ENCODE measurements at regions not wholly inside any gene's neighbourhood (a gene's known extent, or its start where the extent isn't known, plus 50 kb on each side); places are given as distances from the start of the nearest gene placed in this dataset.
"Not testable (repeated sequence)": the region's sequence is repeated elsewhere in the genome, so short reads cannot be mapped to it uniquely, and the experiment has no call there.

DNA sequence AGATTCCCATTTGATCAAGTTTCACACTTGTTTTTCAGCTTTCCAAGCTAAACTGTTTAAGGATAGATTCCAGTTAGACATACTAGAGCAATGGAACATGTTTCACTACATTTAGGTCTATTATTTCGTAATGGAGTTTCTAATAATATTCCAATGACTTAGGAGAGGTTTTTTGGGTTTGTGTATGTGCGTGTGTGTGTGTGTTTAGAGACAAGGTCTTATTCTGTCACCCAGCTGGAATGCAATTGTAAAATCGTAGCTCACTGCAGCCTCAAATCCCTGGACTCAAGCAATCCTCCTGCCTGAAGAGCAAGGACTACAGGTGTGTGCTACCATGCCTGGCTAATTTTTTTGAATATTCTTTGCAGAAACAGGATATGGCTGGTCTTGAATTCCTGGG is 426.3 kb downstream of the ZFHX3 start:
- no peaks in the 10 kb centered on the region for H3K9me3 ChIP-seq
- H3K27me3 ChIP-seq, result no peaks in the 10 kb centered on the region
- H3K36me3 ChIP-seq, result no peaks in the 10 kb centered on the region
- DNase-seq, result no peak
- H3K4me3 ChIP-seq, result no peak overlapping the region

GRCh38 chr16:72620853-72621252 is 427.1 kb downstream of the ZFHX3 start:
- H3K4me3 ChIP-seq, result no peak overlapping the region

GRCh38 chr16:72620348-72620747 is 427.6 kb downstream of the ZFHX3 start:
- H3K9me3 ChIP-seq, result no peaks in the 10 kb centered on the region
- no peaks in the 10 kb centered on the region for H3K36me3 ChIP-seq
- DNase-seq, result no peak

More at GRCh38 chr16:72620853-72621252, 427.1 kb downstream of the ZFHX3 start:
- Histone ChIP-seq H3K36me3 (no peaks in the 10 kb centered on the region), H3K9me3 (no peaks in the 10 kb centered on the region), H3K27me3 (no peaks in the 10 kb centered on the region)
- no peak for DNase-seq

DNA sequence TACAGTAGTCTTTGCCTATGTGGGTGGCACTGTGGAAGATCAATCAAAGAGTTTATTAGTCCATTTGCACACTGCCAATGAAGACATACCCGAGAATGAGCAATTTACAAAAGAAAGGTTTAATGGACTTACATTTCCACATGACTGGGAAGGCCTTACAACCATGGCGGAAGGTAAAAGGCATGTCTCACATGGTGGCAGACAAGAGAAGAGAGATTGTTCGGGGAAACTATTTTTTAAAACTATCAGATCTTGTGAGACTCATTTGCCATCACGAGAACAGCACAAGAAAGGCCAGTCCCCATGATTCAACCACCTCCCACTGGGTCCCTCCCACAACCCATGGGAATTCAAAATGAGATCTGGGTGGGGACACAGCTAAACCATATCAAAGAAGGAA is 432.1 kb downstream of the ZFHX3 start:
- no peak for DNase-seq
- Histone ChIP-seq H3K27me3 (no peaks in the 10 kb centered on the region), H3K9me3 (no peaks in the 10 kb centered on the region), H3K4me3 (no peak overlapping the region), H3K36me3 (no peaks in the 10 kb centered on the region)

More at GRCh38 chr16:72620348-72620747, 427.6 kb downstream of the ZFHX3 start:
- H3K4me3 ChIP-seq, result no peak overlapping the region
- no peaks in the 10 kb centered on the region for H3K27me3 ChIP-seq

- Histone ChIP-seq H3K9me3 (no peaks in the 10 kb centered on the region), H3K36me3 (no peaks in the 10 kb centered on the region), H3K4me3 (no peak overlapping the region), H3K27me3 (no peaks in the 10 kb centered on the region)
- no peak for DNase-seq
Observed at GRCh38 chr16:72612718-72613117, 435.2 kb downstream of the ZFHX3 start.

DNA sequence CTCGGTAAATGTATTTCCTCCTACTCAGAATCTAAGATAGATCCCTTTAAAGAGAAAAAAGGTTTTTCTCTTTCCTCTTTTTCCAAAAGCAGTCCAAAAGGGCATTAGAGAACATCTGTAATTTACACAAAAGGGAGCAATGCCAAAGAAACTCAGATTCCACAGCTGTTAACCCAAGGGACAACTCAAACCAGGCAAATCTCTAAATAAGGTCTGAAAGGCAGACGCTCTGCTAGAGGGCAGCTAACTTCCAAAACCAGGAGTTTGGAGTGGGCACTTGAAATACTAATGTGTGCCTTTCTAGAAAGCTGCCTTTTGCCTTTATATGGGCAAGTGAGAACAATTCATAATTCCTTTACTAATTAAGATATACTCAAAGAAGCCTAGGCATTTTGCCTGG is 435.7 kb downstream of the ZFHX3 start:
- no peaks in the 10 kb centered on the region for H3K27me3 ChIP-seq
- H3K36me3 ChIP-seq, result no peaks in the 10 kb centered on the region
- H3K4me3 ChIP-seq, result no peak overlapping the region
- no peaks in the 10 kb centered on the region for H3K9me3 ChIP-seq
- DNase-seq, result no peak

DNA sequence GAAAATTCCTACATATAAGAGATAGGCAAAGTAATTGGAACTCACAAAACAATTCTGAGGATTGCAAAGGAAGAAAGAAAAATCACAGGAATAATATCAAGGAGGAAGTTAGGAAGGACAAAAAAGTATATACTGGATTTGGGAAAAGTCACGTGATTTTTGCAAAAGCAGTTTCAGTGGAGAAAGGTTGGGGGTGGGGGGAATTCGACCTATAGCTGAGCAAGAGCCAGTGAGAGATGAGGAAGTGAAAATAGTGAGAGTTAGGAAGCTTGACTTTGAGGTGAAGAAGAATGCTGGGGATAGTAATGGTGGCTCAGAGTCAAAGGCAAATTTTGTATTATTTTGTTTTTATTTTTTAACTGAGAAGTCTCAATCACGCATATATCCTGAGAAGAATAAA is 438.0 kb upstream of the PMFBP1 start:
- Histone ChIP-seq H3K27me3 (no peaks in the 10 kb centered on the region), H3K9me3 (no peaks in the 10 kb centered on the region), H3K36me3 (no peaks in the 10 kb centered on the region), H3K4me3 (no peak overlapping the region)
- DNase-seq, result no peak

DNA sequence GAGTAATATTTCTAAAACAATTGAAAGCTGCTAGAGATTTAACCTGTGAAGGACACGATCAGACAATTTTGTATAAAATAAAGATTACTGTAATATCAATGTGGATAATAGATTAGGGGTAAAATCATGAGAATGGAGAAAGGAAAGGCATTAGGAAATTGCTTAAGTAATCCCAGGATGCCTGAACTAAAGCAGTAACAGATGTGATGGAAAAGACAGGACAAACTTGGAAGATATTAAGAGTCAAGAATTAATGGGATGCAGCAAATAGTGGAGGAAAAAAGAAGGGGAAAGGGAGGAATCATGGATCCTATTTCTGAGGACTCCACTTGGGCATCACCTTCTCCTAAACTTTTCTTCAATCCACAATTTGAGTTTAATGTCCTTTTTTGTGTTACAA is 437.1 kb upstream of the PMFBP1 start:
- Histone ChIP-seq H3K4me3 (no peak overlapping the region), H3K36me3 (no peaks in the 10 kb centered on the region), H3K27me3 (no peaks in the 10 kb centered on the region), H3K9me3 (no peaks in the 10 kb centered on the region)
- DNase-seq, result no peak

DNA sequence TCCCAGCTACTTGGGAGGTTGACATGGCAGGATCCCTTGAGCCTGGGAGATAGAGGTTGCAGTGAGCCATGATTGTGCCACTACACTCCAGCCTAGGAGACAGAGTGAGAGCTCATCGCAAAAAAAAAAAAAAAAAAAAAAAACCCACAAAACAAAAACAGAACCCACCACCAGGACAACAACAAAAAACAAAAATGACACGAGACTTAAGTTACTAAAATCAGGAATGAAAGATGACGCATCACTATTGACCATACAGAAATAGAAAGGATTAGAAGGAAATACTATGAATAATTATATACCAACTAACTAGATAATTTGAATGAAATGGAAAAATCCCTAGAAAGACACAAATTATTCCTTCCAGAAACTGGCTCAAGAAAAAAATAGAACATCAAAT is 432.4 kb upstream of the PMFBP1 start:
- no peaks in the 10 kb centered on the region for H3K36me3 ChIP-seq
- DNase-seq, result no peak
- H3K27me3 ChIP-seq, result no peaks in the 10 kb centered on the region
- H3K4me3 ChIP-seq, result no peak overlapping the region
- H3K9me3 ChIP-seq, result no peaks in the 10 kb centered on the region

DNA sequence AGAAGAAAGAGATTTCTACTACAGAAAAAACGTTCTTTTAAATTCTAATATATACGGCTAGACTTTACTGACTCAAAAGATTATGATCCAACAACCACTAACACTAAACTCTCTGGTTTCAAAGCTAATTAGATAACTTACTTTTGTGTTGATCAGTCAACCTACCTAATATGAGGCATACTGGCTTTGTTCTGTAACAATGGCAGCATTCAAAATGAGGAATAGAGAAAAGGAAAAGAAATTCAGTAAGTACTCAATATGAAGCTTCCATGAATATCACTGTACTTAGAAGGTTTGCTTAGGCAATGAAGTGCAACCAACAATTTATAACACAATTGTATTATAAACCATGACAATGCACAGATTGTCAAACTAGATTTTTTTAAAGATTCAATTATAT is 430.5 kb upstream of the PMFBP1 start:
- H3K27me3 ChIP-seq, result no peaks in the 10 kb centered on the region
- no peaks in the 10 kb centered on the region for H3K9me3 ChIP-seq
- no peak overlapping the region for H3K4me3 ChIP-seq
- no peaks in the 10 kb centered on the region for H3K36me3 ChIP-seq
- no peak for DNase-seq

DNA sequence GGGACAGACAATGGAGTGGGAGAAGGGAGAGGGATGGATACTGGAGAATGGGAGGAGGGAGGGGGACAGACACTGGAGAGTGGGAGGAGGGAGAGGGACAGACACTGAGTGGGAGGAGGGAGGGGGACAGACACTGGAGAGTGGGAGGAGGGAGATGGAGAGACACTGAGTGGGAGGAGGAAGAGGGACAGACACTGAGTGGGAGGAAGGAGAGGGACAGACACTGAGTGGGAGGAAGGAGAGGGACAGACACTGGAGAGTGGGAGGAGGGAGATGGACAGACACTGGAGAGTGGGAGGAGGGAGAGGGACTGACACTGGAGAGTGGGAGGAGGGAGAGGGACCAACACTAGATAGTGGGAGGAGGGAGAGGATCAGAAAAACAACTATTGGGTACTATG is 426.7 kb upstream of the PMFBP1 start:
- no peak for DNase-seq
- H3K9me3 ChIP-seq, result no peaks in the 10 kb centered on the region
- H3K4me3 ChIP-seq, result no peak overlapping the region
- H3K36me3 ChIP-seq, result no peaks in the 10 kb centered on the region
- no peaks in the 10 kb centered on the region for H3K27me3 ChIP-seq

DNA sequence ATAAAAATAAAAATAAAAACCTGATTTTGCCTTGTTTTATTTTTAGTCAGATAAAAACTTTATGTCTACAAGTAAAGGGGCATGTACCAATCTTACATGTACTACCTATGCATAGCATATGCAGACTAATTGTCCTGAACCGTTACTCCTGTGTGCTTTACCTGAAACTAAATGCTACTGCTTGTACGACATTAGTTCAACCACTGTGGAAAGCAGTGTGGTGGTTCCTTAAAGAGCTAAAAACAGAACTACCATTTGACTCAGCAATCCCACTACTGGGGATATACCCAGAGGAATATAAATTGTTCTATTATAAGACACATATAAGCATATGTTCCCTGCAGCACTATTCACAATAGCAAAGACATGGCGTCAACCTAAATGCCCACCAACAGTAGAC is 426.0 kb upstream of the PMFBP1 start:
- H3K27me3 ChIP-seq, result no peaks in the 10 kb centered on the region
- no peak overlapping the region for H3K4me3 ChIP-seq
- no peaks in the 10 kb centered on the region for H3K9me3 ChIP-seq
- no peaks in the 10 kb centered on the region for H3K36me3 ChIP-seq
- no peak for DNase-seq

GRCh38 chr16:72596373-72596772 is 424.4 kb upstream of the PMFBP1 start:
- no peaks in the 10 kb centered on the region for H3K9me3 ChIP-seq
- no peaks in the 10 kb centered on the region for H3K27me3 ChIP-seq

DNA sequence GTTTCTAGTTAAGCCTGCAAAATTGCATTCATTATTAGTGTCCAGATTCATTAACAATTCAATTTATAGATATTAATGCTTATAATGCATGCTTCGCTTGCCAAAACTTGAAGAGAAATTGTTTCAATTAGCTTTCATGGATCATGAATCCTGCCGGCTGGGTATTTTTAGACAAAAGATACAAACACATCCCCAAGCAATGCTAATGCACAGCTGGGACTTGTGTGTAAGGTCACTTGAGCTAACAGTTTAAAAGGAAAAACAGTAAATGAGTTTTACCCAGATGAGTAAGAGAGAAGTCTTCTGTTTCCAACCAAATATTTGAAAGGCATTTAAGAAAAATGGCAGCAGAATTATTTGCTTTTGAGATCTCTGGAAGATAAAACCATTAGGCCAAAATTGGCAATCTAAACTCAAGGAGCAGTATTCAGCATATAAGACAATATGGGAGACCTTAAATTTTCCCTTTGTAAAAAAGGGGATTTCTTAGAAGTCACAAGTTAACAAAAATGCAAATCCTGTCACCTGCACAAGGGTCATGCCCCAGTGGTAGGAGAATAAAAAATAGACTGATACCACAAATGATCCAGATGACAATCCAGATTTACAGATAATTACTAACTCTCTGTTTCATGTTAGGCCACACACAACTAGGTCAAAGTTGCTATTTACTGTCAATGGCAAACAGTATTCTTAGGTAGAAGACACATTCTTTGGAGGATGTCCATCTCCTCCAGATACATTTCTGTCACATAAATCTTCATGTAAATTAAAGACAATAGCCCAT is 418.4 kb upstream of the PMFBP1 start:
- no peaks in the 10 kb centered on the region for H3K36me3 ChIP-seq
- no peaks in the 10 kb centered on the region for H3K27me3 ChIP-seq
- H3K4me3 ChIP-seq, result no peak overlapping the region
- no peak for DNase-seq
- H3K9me3 ChIP-seq, result no peaks in the 10 kb centered on the region

More at GRCh38 chr16:72596373-72596772, 424.4 kb upstream of the PMFBP1 start:
- Histone ChIP-seq H3K4me3 (no peak overlapping the region), H3K36me3 (no peaks in the 10 kb centered on the region)
- DNase-seq, result no peak

- no peaks in the 10 kb centered on the region for H3K9me3 ChIP-seq
- H3K4me3 ChIP-seq, result no peak overlapping the region
- no peaks in the 10 kb centered on the region for H3K36me3 ChIP-seq
- no peak for DNase-seq
- no peaks in the 10 kb centered on the region for H3K27me3 ChIP-seq
Observed at GRCh38 chr16:72588551-72588950, 416.6 kb upstream of the PMFBP1 start.

GRCh38 chr16:72578061-72578460 is 406.1 kb upstream of the PMFBP1 start:
- H3K9me3 ChIP-seq, H3K4me3 ChIP-seq, H3K36me3 ChIP-seq, DNase-seq, H3K27me3 ChIP-seq: not testable (repeated sequence)

DNA sequence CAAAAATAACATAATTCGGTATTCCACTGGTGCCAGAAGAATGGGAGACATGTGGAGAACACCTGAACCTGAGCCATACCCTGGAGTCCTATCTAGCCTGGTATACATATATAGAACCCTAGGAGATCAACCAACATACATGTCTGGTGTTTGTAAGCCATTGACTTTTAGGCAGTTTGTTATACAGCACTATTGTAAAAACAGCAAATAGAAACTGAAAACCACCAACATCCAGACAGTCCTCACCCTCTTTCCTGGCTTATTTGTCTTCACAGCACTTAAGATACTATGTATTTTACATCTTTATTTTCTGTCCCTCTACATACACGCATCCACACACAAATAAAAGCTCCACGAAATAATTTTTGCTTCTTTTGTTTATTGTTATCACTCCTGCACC is 404.2 kb upstream of the PMFBP1 start:
- no peak overlapping the region for H3K4me3 ChIP-seq
- DNase-seq, result no peak
- no peaks in the 10 kb centered on the region for H3K36me3 ChIP-seq
- no peaks in the 10 kb centered on the region for H3K9me3 ChIP-seq
- no peaks in the 10 kb centered on the region for H3K27me3 ChIP-seq

DNA sequence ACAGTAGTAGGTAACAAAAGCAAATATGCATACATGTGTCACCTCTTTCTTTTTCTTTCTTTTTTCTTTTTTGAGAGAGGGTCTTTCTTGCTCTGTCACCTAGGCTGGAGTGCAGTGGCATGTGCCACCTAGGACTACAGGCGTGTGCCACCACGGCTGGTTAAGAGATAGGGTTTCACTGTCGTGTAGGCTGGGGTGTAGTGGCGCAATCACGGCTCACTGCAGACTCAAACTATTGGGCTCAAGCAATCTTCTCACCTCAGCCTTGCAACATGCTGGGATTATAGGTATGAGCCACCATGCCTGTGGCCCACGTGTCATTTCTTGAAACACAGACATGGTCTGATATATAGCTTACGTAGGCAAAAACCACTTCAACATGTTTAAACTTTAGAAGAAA is 397.7 kb upstream of the PMFBP1 start:
- H3K9me3 ChIP-seq, result no peaks in the 10 kb centered on the region

More for the DNA sequence above, 397.7 kb upstream of the PMFBP1 start:
- DNase-seq, result no peak
- Histone ChIP-seq H3K4me3 (no peak overlapping the region), H3K27me3 (no peaks in the 10 kb centered on the region), H3K36me3 (no peaks in the 10 kb centered on the region)
